Iris pigment epithelial cell (primary cell): ENCODE measurements at regions not wholly inside any gene's neighbourhood (a gene's known extent, or its start where the extent isn't known, plus 50 kb on each side); places are given as distances from the start of the nearest gene placed in this dataset.
"Not testable (repeated sequence)": the region's sequence is repeated elsewhere in the genome, so short reads cannot be mapped to it uniquely, and the experiment has no call there.

Source experiments
- DNase-seq: peaks from one replicate; pipeline ENCODE4 v3.0.0-alpha.2; 2011; ENCODE audit warnings: low read depth

DNA sequence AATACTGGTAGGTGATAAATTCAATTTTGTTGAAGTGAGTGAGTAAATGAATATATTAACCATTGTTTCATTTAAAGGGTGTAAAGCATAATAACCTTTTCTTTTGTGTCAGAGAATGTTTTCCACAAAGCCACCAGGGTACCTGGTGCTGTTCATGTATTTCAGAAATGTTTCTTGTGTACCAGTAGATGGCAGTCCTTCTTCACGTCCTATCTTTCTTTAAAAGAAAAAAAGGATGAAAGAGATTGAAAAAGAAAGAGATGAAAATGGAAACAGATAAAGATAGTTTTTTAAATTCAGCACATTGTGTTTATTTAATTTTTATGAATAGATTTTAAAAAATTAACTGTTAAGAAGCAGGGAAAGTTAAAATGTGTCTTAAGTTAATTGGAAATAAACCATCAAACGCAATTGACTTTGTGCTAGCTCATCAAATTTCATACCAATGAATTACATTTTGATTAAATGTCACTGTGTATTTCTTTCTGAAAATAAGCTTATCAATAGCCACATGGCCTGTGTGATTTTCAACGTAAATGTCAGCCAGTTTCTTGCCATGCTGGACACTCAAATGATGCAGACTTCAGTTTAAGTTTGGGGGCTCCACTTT, 65.5 kb upstream of the CHORDC1 start:
- peak; percentile 17 for DNase-seq

DNA sequence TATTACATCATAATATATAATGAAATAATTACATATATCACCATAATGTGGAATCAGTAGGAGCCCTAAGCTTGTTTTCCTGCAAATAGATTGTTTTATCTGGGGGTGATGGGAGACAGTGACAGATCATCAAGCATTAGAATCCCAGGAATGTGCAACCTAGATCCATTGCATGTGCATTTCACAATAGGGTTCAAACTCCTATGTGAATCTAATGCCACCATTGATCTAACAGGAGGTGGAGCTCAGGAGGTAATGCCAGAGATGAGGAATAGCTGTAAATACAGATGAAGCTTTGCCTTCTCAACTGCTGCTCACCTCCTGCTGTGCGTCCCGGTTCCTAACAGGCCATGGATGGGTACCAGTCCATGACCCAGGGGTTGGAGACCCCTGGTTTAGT, 63.8 kb upstream of the CHORDC1 start:
- DNase-seq = no peak

DNA sequence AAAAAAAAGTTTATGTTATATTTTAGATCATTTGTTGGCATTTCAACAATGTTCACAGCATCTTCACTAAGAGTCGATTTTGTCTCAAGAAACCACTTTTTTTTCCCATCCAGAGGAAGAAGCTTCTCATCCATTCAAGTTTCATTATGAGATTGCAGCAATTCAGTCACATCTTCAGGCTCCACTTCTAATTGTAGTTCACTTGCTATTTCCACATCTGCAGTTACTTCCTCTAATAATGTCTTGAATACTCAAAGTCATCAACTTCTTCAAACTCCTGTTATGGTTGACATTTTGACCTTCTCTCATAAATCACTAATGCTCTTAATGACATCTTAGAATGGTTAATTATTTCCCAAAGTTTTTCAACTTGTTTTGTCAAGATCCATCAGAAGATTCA, 61.3 kb upstream of the CHORDC1 start:
- no peak for DNase-seq

- not testable (repeated sequence) for DNase-seq
Measured at GRCh38 chr11:90282551-90283071, 59.8 kb upstream of the CHORDC1 start.

- DNase-seq = no peak
Measured at GRCh38 chr11:90274362-90274761, 51.5 kb upstream of the CHORDC1 start.
